SK-N-MC (cell line): ENCODE measurements at regions not wholly inside any gene's neighbourhood (a gene's known extent, or its start where the extent isn't known, plus 50 kb on each side); places are given as distances from the start of the nearest gene placed in this dataset.

Experiments
- EZH2 ChIP-seq: fragments of 200-600 bp; sonication (generic); IDR thresholded peaks from one replicate; pipeline ENCODE4 v1.6.1; 2017; ENCODE audit warnings: antibody characterized with exemption
- POLR2AphosphoS5 ChIP-seq: IDR thresholded peaks from 2 replicates; pipeline ENCODE4 v1.6.1; 2012; ENCODE audit warnings: mild to moderate bottlenecking, low read depth, low read length, borderline replicate concordance

GRCh38 chr9:29799227-29799626 lies 2225.9 kb upstream of the C9orf72 start:
- TF ChIP-seq EZH2 (no peak), POLR2AphosphoS5 (no peak)
